Esophagus muscularis mucosa (tissue), 4 donors: ENCODE measurements at regions not wholly inside any gene's neighbourhood (a gene's known extent, or its start where the extent isn't known, plus 50 kb on each side); places are given as distances from the start of the nearest gene placed in this dataset.

Experiments used
- DNase-seq: peaks from one replicate; pipeline ENCODE4 v3.0.0-alpha.2; 2017; ENCODE audit errors: extremely low spot score
- H3K27ac ChIP-seq, 4 donors: fragments of 200-600 bp; sonication (generic); replicated peaks in 1 of 4; 1 replicate in 3 of 4; 2 replicates in 1 of 4; pipeline ENCODE4 v1.5.1; 2016 to 2019; ENCODE audit warnings: mild to moderate bottlenecking in 1 of 4
- H3K27me3 ChIP-seq, 4 donors: fragments of 200-600 bp; sonication (generic); one replicate each; pipeline versions ENCODE4 v1.5.1 to v1.6.0; 2016 to 2019
- H3K36me3 ChIP-seq, 4 donors: fragments of 200-600 bp; sonication (generic); one replicate each; pipeline ENCODE4 v1.5.1; 2016 to 2019
- H3K4me1 ChIP-seq, 4 donors: fragments of 200-600 bp; sonication (generic); one replicate each; pipeline ENCODE4 v1.5.1; 2016 to 2019
- H3K4me3 ChIP-seq, 4 donors: fragments of 200-600 bp; sonication (generic); 1 replicate in 2 of 4; 2 replicates in 2 of 4; pipeline ENCODE4 v1.5.1; 2016 to 2019; ENCODE audit warnings: mild to moderate bottlenecking in 4 of 4, moderate library complexity in 1 of 4
- H3K9me3 ChIP-seq, 4 donors: fragments of 200-600 bp; sonication (generic); 1 replicate in 3 of 4; 2 replicates in 1 of 4; pipeline ENCODE4 v1.5.1; 2016 to 2019
- EP300 ChIP-seq: sonication (generic); formaldehyde crosslinking; IDR thresholded peaks from one replicate; pipeline ENCODE4 v1.6.1; 2017; ENCODE audit warnings: antibody characterized with exemption
- POLR2A ChIP-seq: fragments of 450-650 bp; IDR thresholded peaks from one replicate; pipeline ENCODE4 v1.6.1; 2017; ENCODE audit warnings: antibody characterized with exemption, moderate library complexity, mild to moderate bottlenecking, low read depth
- POLR2AphosphoS5 ChIP-seq, 2 donors: sonication (generic); formaldehyde crosslinking; IDR thresholded peaks; one replicate each; pipeline ENCODE4 v1.6.1; 2017; ENCODE audit warnings: antibody characterized with exemption in 2 of 2
- WGBS: methylation state at CpG from one replicate; pipeline ENCODE4 v1.1.5; 2018; 5-methylcytosine and 5-hydroxymethylcytosine counted together
- intact Hi-C: fragments of 100-400 bp; cut with DNase I; formaldehyde crosslinking; loops from one replicate; pipeline ENCODE4 v1.15.1; 2023
- TF ChIP-seq, protein P1 (sequence below), 3 experiments: fragments of 200-600 bp in 2 of 3; fragments of 450-650 bp in 1 of 3; sonication (generic) in 2 of 3; IDR thresholded peaks; one replicate each; pipeline ENCODE4 v1.5.1; 2017 to 2019; ENCODE audit warnings: antibody characterized with exemption in 3 of 3, mild to moderate bottlenecking in 2 of 3, moderate library complexity in 1 of 3

DNA sequence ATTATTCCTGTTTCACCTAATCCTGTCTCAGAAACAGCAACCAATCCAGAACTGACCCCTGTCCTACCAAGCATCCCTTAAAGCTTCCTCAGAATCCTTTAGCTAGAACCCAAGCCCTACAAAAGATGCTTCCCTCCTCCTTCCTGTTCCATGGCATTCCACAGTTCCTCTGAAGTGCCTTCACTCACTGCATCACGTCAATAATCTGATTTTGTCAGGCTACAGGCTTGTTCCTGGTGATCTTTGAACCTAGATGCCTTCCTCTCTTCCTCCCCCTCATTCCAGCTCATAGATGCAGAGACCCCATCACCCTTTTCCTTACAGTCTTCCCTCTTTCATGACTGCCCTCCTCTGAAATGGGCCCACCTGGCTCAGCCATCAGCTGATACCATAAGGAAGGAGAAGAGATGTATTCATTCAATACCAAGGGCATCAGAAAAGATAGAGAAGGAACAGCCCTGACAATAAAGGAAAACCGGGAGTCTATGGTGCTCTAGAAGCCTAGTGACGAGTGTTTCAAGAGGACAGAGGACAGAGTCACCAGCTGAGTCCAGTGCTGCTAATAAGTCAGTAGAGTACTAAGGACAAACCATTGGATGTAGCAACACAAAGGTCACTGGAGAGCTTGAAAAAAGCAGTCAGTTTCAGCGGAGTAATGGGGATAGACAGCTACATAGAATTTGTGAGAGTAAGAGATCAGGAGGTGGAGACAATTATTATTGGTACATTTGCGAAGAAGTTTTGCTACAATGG is 62.5 kb upstream of the SPDEF start:
- H3K9me3 ChIP-seq, result no peaks in the 10 kb centered on the region
- DNase-seq, result no peak
- no peak overlapping the region for H3K27ac ChIP-seq
- intact Hi-C loops, result no loop called here
- H3K4me3 ChIP-seq, result no peak overlapping the region
- H3K4me1 ChIP-seq, result peaks cover 0 to 7% (median 0%) of the 10 kb centered on the region in 4 donors
- peaks cover 0 to 12% (median 1%) of the 10 kb centered on the region in 4 donors for H3K36me3 ChIP-seq
- no peak for TF ChIP-seq POLR2AphosphoS5 (IDR thresholded peaks at IDR 0.05)
- TF ChIP-seq, protein P1, sequence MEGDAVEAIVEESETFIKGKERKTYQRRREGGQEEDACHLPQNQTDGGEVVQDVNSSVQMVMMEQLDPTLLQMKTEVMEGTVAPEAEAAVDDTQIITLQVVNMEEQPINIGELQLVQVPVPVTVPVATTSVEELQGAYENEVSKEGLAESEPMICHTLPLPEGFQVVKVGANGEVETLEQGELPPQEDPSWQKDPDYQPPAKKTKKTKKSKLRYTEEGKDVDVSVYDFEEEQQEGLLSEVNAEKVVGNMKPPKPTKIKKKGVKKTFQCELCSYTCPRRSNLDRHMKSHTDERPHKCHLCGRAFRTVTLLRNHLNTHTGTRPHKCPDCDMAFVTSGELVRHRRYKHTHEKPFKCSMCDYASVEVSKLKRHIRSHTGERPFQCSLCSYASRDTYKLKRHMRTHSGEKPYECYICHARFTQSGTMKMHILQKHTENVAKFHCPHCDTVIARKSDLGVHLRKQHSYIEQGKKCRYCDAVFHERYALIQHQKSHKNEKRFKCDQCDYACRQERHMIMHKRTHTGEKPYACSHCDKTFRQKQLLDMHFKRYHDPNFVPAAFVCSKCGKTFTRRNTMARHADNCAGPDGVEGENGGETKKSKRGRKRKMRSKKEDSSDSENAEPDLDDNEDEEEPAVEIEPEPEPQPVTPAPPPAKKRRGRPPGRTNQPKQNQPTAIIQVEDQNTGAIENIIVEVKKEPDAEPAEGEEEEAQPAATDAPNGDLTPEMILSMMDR (IDR thresholded peaks at IDR 0.05), result no peak
- TF ChIP-seq EP300, result no peak
- TF ChIP-seq POLR2A, result no peak
- H3K27me3 ChIP-seq, result no peaks in the 10 kb centered on the region
- WGBS, result 97% methylated on average over 5 of the region's 5 CpGs

DNA sequence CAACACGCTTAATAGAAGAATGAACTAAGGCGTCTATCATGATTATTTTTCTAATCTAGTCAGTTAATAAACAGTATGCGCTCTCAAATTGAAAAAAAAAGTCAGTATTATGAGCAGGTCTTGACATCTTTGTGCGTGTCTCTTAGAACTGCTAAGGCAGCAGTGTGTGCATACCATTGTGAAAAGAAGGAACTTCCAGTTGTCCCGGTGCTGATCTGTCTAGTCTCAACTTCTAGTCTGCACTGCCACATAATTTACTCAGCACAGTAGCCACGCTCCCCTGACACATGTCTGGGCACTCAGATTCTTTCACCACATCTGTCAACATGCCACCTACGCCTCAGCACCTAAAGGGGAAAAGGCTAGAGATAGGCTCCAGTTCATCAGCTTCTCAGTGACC is 61.1 kb upstream of the SPDEF start:
- no peak for DNase-seq
- peaks cover 0 to 7% (median 0%) of the 10 kb centered on the region in 4 donors for H3K4me1 ChIP-seq
- no peaks in the 10 kb centered on the region for H3K9me3 ChIP-seq
- 79% methylated on average over 7 of the region's 7 CpGs for WGBS
- peaks cover 0 to 12% (median 1%) of the 10 kb centered on the region in 4 donors for H3K36me3 ChIP-seq
- TF ChIP-seq POLR2AphosphoS5 (IDR thresholded peaks at IDR 0.05) (no peak), POLR2A (no peak), EP300 (no peak)
- no peaks in the 10 kb centered on the region for H3K27me3 ChIP-seq
- intact Hi-C loops, result no loop called here
- no peak overlapping the region for H3K27ac ChIP-seq
- H3K4me3 ChIP-seq, result no peak overlapping the region

DNA sequence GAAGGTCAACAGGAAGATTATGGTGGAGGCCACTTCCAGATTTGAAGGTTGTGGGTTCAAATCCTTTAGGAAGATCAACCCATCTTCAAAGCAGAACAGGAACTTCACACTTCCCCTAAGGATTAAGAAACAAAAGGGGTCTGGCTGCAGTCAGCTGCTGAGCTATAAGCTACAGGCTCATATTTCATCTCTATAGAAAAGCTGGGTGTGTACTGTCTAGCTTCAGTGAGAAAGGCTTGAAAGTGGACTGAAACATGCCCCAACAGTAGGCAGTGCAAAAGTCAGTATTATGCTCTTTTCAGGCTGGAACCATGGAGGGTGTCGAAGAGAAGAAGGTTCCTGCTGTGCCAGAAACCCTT is 60.1 kb upstream of the SPDEF start:
- no peak overlapping the region for H3K27ac ChIP-seq
- TF ChIP-seq EP300 (no peak), POLR2AphosphoS5 (IDR thresholded peaks at IDR 0.05) (no peak), POLR2A (no peak)
- TF ChIP-seq, protein P1 (IDR thresholded peaks at IDR 0.05), result no peak
- H3K4me3 ChIP-seq, result no peak overlapping the region
- no peak for DNase-seq
- peaks cover 0 to 12% (median 1%) of the 10 kb centered on the region in 4 donors for H3K36me3 ChIP-seq
- WGBS, result 94% methylated on average over 1 of the region's 1 CpG
- H3K4me1 ChIP-seq, result peaks cover 0 to 12% (median 2%) of the 10 kb centered on the region in 4 donors
- no peaks in the 10 kb centered on the region for H3K27me3 ChIP-seq
- H3K9me3 ChIP-seq, result no peaks in the 10 kb centered on the region
- intact Hi-C loops, result no loop called here

DNA sequence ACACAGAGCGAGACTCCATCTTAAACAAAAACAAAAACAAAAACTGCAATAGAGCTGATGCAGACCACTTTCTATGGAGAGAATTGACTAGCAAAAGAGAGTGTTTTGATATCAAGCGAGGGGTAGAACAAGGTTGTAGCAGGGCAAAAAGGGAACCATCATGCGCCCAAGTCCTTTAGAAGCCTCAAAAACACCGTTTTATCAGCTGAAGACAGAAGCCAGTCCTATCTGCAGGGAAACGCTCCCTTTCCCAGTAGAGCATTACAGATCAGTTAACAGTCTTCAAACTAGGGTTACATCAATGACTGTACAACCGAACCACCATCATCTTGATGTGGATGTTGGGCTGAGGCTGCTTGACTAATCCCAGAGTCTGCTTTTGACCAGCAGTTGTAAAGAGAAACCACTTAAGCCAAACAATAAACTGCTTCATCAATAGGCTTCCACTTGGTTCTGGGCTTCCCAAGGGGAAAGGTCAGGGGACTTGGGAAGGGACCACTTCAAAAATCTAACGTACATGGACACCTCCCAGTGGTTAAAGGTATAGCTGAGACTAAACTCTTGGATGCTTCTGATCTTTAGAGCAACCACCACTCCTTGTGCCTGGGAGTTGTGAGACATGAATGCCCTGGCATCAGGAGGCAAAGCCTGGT is 59.6 kb upstream of the SPDEF start:
- TF ChIP-seq, protein P1 (IDR thresholded peaks at IDR 0.05), result no peak
- TF ChIP-seq EP300 (no peak), POLR2AphosphoS5 (IDR thresholded peaks at IDR 0.05) (no peak), POLR2A (no peak)
- no peaks in the 10 kb centered on the region for H3K27me3 ChIP-seq
- H3K4me1 ChIP-seq, result peaks cover 0 to 17% (median 5%) of the 10 kb centered on the region in 4 donors
- peaks cover 0 to 12% (median 1%) of the 10 kb centered on the region in 4 donors for H3K36me3 ChIP-seq
- H3K4me3 ChIP-seq, result no peak overlapping the region
- H3K9me3 ChIP-seq, result no peaks in the 10 kb centered on the region
- DNase-seq, result no peak
- WGBS, result 89% methylated on average over 6 of the region's 7 CpGs
- intact Hi-C loops, result no loop called here
- H3K27ac ChIP-seq, result no peak overlapping the region

DNA sequence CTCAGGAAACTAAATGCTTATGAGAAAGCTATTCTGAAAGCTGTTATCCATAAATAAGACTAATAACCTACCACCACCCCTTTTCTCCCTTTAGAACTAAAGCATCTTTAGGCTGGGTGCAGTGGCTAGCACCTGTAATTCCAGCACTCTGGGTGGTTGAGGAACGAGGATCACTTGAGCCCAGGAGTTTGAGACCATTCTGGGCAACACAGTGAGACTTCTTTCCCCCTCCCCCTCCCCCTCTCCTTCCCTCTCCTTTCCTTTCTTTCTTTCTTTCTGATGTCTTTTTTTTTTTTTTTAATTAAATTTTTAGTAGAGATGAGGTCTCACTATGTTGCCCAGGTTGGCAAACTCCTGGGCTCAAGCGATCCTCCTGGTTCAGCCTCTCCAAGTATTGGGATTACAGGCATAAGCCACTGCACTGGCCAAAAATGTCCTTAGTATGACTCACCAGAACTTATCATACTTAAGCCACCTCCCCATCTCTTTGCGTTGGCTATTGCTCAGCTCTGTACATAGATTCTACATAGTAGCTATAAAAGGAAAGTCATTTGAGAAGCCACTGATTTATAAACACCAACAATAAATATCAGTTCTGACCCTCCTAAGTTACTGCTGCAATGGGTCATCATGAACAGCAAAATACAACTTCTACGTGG is 54.8 kb upstream of the SPDEF start:
- intact Hi-C loops, result no loop called here

More for the DNA sequence above, 54.8 kb upstream of the SPDEF start:
- 67% methylated on average over 4 of the region's 4 CpGs for WGBS
- H3K27ac ChIP-seq, result peak overlapping the region in 1 of 4 donors; percentile 64
- TF ChIP-seq POLR2A, result no peak
- TF ChIP-seq POLR2AphosphoS5 (IDR thresholded peaks at IDR 0.05), result no peak
- TF ChIP-seq EP300, result no peak
- TF ChIP-seq, protein P1 (IDR thresholded peaks at IDR 0.05), result no peak
- H3K9me3 ChIP-seq, result no peaks in the 10 kb centered on the region
- H3K4me3 ChIP-seq, result no peak overlapping the region
- H3K36me3 ChIP-seq, result peaks cover 0 to 16% (median 11%) of the 10 kb centered on the region in 4 donors
- H3K27me3 ChIP-seq, result no peaks in the 10 kb centered on the region
- peaks cover 22 to 38% (median 25%) of the 10 kb centered on the region in 4 donors for H3K4me1 ChIP-seq
- DNase-seq, result no peak
